GM12878 (cell line): ENCODE measurements at regions not wholly inside any gene's neighbourhood (a gene's known extent, or its start where the extent isn't known, plus 50 kb on each side); places are given as distances from the start of the nearest gene placed in this dataset.

Experiments
- CTCF ChIP-seq, 3 experiments: IDR thresholded peaks in 2 of 3; conservative IDR thresholded peaks in 1 of 3; 2 replicates each; pipeline ENCODE4 v1.5.1; 2011; ENCODE audit warnings: low read depth in 3 of 3, low read length in 3 of 3, mild to moderate bottlenecking in 3 of 3, control low read depth in 2 of 3, moderate library complexity in 2 of 3, inconsistent platforms in 1 of 3, mixed read lengths in 1 of 3; ENCODE audit not compliant: control insufficient read depth in 2 of 3, insufficient read depth in 1 of 3; ENCODE audit errors: extremely low read depth in 1 of 3
- EP300 ChIP-seq, 2 experiments: fragments of 150-350 bp in 1 of 2; IDR thresholded peaks; 2 replicates each; pipeline ENCODE4 v1.6.1; 2011 to 2012; ENCODE audit warnings: low read depth in 2 of 2, low read length in 2 of 2, borderline replicate concordance in 1 of 2, improper control_type of control experiment in 1 of 2, inconsistent platforms in 1 of 2; ENCODE audit not compliant: control insufficient read depth in 1 of 2
- FOXM1 ChIP-seq: IDR thresholded peaks from 2 replicates; pipeline ENCODE4 v1.6.1; 2012; ENCODE audit warnings: low read depth, mild to moderate bottlenecking, inconsistent platforms, low read length, moderate library complexity
- GABPA ChIP-seq: IDR thresholded peaks from 2 replicates; pipeline ENCODE4 v1.6.1; 2014; ENCODE audit warnings: antibody characterized with exemption, low read depth, mild to moderate bottlenecking, inconsistent platforms
- JUND ChIP-seq: IDR thresholded peaks from 2 replicates; pipeline ENCODE4 v1.6.1; 2012; ENCODE audit warnings: low read depth, mild to moderate bottlenecking, low read length, improper control_type of control experiment, moderate library complexity
- MEF2B ChIP-seq: fragments of 450-650 bp; IDR thresholded peaks from 2 replicates; pipeline ENCODE4 v1.6.1; 2018; ENCODE audit warnings: mild to moderate bottlenecking, moderate library complexity; ENCODE audit not compliant: partially characterized antibody, poor library complexity, severe bottlenecking
- NBN ChIP-seq: fragments of 450-650 bp; IDR thresholded peaks from 2 replicates; pipeline ENCODE4 v1.6.1; 2016
- POLR2A ChIP-seq: IDR thresholded peaks from 2 replicates; pipeline ENCODE4 v1.6.1; 2011; ENCODE audit warnings: low read depth, mild to moderate bottlenecking, low read length
- RAD21 ChIP-seq: IDR thresholded peaks from 2 replicates; pipeline ENCODE4 v1.6.1; 2011; ENCODE audit warnings: mild to moderate bottlenecking, low read depth, low read length, moderate library complexity; ENCODE audit not compliant: insufficient read depth
- SP1 ChIP-seq: IDR thresholded peaks from one replicate; pipeline ENCODE4 v1.6.1; 2011; ENCODE audit warnings: low read depth, low read length
- SREBF1 ChIP-seq: IDR thresholded peaks from 2 replicates; pipeline ENCODE4 v1.6.1; 2012; ENCODE audit warnings: mild to moderate bottlenecking, low read length

- TF ChIP-seq SP1 (no peak), POLR2A (no peak), NBN (no peak), CTCF (IDR thresholded peaks at IDR 0.05 in 2 of 3, conservative IDR thresholded peaks at IDR 0.05 in 1 of 3; ENCODE audit: control insufficient read depth in 2 of 3, extremely low read depth in 1 of 3, insufficient read depth in 1 of 3, low read depth in 3 of 3, low read length in 3 of 3) (no peak), RAD21 (no peak), MEF2B (no peak), GABPA (no peak), SREBF1 (no peak), EP300 (IDR thresholded peaks at IDR 0.05; ENCODE audit: borderline replicate concordance in 1 of 2, control insufficient read depth in 1 of 2, low read depth in 2 of 2, low read length in 2 of 2) (no peak), FOXM1 (no peak), JUND (no peak)
Observed at GRCh38 chr5:156120777-156121176, 206.2 kb upstream of the SGCD start.
